HL-60 (cell line): ENCODE measurements at regions not wholly inside any gene's neighbourhood (a gene's known extent, or its start where the extent isn't known, plus 50 kb on each side); places are given as distances from the start of the nearest gene placed in this dataset.

Experiments
- DNase-seq, 2 experiments: peaks; one replicate each; pipeline ENCODE4 v3.0.0-alpha.2; 2010 to 2020; ENCODE audit warnings: low read depth in 1 of 2, low spot score in 1 of 2
- H3K27ac ChIP-seq: fragments of 250-450 bp; sonication (Bioruptor Pico); replicated peaks from 2 replicates; pipeline ENCODE4 v1.5.1; 2020; ENCODE audit warnings: mild to moderate bottlenecking, moderate library complexity
- H3K27me3 ChIP-seq: fragments of 250-450 bp; sonication (Bioruptor Pico); 2 replicates; pipeline ENCODE4 v1.5.1; 2021; ENCODE audit warnings: mild to moderate bottlenecking, moderate library complexity; ENCODE audit not compliant: insufficient read depth, poor library complexity, severe bottlenecking
- H3K4me3 ChIP-seq: replicated peaks from 2 replicates; pipeline ENCODE4 v1.5.1; 2011; ENCODE audit warnings: mild to moderate bottlenecking, control low read depth, low read length; ENCODE audit not compliant: insufficient read depth
- CTCF ChIP-seq: IDR thresholded peaks from one replicate; pipeline ENCODE4 v1.5.1; 2011; ENCODE audit warnings: low read length, control low read depth, inconsistent platforms; ENCODE audit not compliant: insufficient read depth
- GABPA ChIP-seq: IDR thresholded peaks from 2 replicates; pipeline ENCODE4 v1.6.1; 2012; ENCODE audit warnings: low read depth
- POLR2AphosphoS5 ChIP-seq: IDR thresholded peaks from 2 replicates; pipeline ENCODE4 v1.6.1; 2012; ENCODE audit warnings: low read depth
- REST ChIP-seq: IDR thresholded peaks from 2 replicates; pipeline ENCODE4 v1.6.1; 2012; ENCODE audit warnings: low read depth; ENCODE audit not compliant: insufficient replicate concordance
- SPI1 ChIP-seq: IDR thresholded peaks from 2 replicates; pipeline ENCODE4 v1.6.1; 2012; ENCODE audit warnings: low read depth, mild to moderate bottlenecking, borderline replicate concordance

DNA sequence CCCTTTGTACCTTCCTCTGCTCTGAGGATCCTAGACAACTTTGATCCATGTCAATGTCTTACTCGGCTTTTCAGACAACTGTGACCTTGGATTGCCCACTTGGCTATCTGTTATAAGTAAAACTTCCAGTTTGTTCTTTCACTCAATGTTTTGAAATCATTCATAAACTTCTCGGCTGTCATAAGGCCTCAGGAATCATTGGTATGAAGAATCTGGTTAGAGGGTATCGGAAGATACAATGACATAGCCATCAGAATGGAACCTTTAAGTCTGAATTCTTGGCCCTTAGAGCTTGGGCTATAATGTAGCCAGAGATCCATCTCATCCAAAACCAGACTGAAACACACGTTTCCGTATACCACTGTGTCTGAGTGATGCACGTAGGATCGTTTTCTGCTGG lies 59.0 kb upstream of the WDR1 start:
- no peaks in the 10 kb centered on the region for H3K27me3 ChIP-seq
- TF ChIP-seq SPI1 (no peak), CTCF (no peak), REST (no peak), POLR2AphosphoS5 (no peak), GABPA (no peak)

DNA sequence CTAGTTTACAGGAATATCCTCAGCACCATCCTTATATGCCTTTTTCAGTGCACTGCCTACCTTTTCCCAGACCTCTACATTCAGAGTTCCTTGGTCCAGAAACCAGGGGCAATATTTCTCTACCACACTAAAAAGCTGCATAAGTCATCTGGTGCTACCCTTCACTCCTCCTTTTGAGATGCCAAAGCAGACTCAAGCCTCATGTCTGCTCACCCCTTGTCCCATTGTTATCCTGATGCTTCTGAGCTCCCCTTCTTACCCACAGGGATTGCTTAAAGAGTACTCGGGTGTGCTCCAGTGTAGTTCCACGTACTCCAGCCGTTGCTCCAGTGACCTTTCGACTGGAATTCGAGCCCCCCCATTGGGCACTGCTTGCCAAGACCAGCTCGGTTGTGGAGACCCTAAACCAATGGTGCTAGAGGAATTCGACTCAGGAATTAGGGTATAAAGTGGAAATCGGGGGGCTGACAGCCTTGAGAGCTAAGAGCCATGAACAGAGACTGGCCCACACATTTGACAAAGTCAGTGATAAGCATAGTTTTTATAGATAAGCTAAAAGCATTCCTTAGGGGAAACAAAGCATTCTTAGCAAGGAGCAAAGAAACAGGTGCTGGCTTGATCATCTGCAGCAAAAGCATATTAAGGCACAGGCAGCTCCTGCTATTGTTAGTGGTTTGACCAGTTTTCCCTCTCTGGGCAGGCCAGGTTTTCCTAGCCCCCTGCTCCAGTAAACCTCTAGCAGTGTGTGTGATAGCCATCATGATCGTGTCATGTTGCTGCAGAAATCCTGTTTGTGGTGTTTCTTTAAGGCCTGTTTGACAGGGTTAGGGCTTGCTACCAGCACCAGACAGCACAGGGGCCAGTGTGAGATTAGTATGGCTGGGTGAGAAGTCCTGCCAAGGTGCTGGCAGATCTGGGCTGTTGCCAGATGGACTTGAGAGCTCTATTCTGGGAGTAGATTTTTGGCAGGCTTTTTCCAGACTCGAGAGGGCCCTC lies 57.5 kb upstream of the WDR1 start:
- no peaks in the 10 kb centered on the region for H3K27me3 ChIP-seq
- no peak overlapping the region for H3K4me3 ChIP-seq
- no peak for DNase-seq
- TF ChIP-seq CTCF (no peak), REST (no peak), GABPA (no peak), SPI1 (no peak), POLR2AphosphoS5 (no peak)
- no peak overlapping the region for H3K27ac ChIP-seq

More for the DNA sequence above, 59.0 kb upstream of the WDR1 start:
- no peak for DNase-seq
- Histone ChIP-seq H3K4me3 (no peak overlapping the region), H3K27ac (no peak overlapping the region)

GRCh38 chr4:10173037-10173753 lies 56.6 kb upstream of the WDR1 start:
- H3K27ac ChIP-seq = no peak overlapping the region
- H3K4me3 ChIP-seq = no peak overlapping the region
- TF ChIP-seq GABPA (no peak), CTCF (no peak), REST (no peak), SPI1 (no peak), POLR2AphosphoS5 (no peak)
- H3K27me3 ChIP-seq = no peaks in the 10 kb centered on the region
- DNase-seq = no peak
